H1 (cell line): ENCODE measurements at regions not wholly inside any gene's neighbourhood (a gene's known extent, or its start where the extent isn't known, plus 50 kb on each side); places are given as distances from the start of the nearest gene placed in this dataset.

Source experiments
- CTCF ChIA-PET: fragments of 300-600 bp; sonication (Branson Sonifier 250); formaldehyde crosslinking; loops from one replicate; lab custom pipeline; 2021; ENCODE audit not compliant: partially characterized antibody; lab: Charles Lee
- POLR2A ChIA-PET: fragments of 300-600 bp; sonication (Branson Sonifier 250); formaldehyde crosslinking; loops from one replicate; lab custom pipeline; 2021; ENCODE audit warnings: inconsistent platforms; ENCODE audit not compliant: partially characterized antibody; lab: Charles Lee
- DNase-seq, 2 experiments: peaks; one replicate each; pipeline versions ENCODE4 v3.0.0 to v3.0.0-alpha.2; 2010 to 2022; ENCODE audit warnings: low spot score in 2 of 2, low read depth in 1 of 2, mixed read lengths in 1 of 2
- FAIRE-seq: peaks from 2 replicates; lab custom pipeline; 2011; peaks lifted over from hg19 to GRCh38; lab: Jason Lieb, UNC
- H2AFZ ChIP-seq: 2 replicates; pipeline ENCODE4 v1.8.1; 2012; ENCODE audit warnings: low read length, inconsistent platforms
- H2AK5ac ChIP-seq: 2 replicates; pipeline ENCODE4 v1.6.1; 2013; ENCODE audit warnings: low read depth, low read length
- H2BK120ac ChIP-seq: replicated peaks from 2 replicates; pipeline ENCODE3; 2013; ENCODE audit warnings: low read depth, low read length, inconsistent platforms
- H2BK12ac ChIP-seq: 2 replicates; pipeline ENCODE4 v1.6.1; 2013; ENCODE audit warnings: low read depth, low read length
- H2BK15ac ChIP-seq: 2 replicates; pipeline ENCODE4 v1.6.1; 2013; ENCODE audit warnings: low read length
- H2BK20ac ChIP-seq: 2 replicates; pipeline ENCODE4 v1.6.1; 2013; ENCODE audit warnings: low read length
- H2BK5ac ChIP-seq: 2 replicates; pipeline ENCODE4 v1.6.1; 2013; ENCODE audit warnings: low read depth, low read length
- H3K14ac ChIP-seq: 2 replicates; pipeline ENCODE4 v1.6.1; 2013; ENCODE audit warnings: inconsistent platforms; ENCODE audit not compliant: insufficient read length
- H3K18ac ChIP-seq: 2 replicates; pipeline ENCODE4 v1.6.1; 2013; ENCODE audit warnings: low read length; ENCODE audit errors: extremely low read depth
- H3K23ac ChIP-seq: 2 replicates; pipeline ENCODE4 v1.6.1; 2013; ENCODE audit warnings: inconsistent platforms; ENCODE audit not compliant: insufficient read length
- H3K23me2 ChIP-seq: 2 replicates; pipeline ENCODE4 v1.6.1; 2013; ENCODE audit warnings: low read depth, low read length
- H3K27ac ChIP-seq: 2 replicates; pipeline ENCODE4 v1.6.1; 2011; ENCODE audit warnings: low read depth, low read length, inconsistent platforms
- H3K27me3 ChIP-seq, 4 experiments: replicated peaks in 1 of 4; 1 replicate in 1 of 4; 2 replicates in 3 of 4; pipeline versions ENCODE4 v1.6.1 to v1.8.1; 2011 to 2013; ENCODE audit warnings: low read length in 3 of 4, mild to moderate bottlenecking in 3 of 4, inconsistent platforms in 2 of 4, mixed read lengths in 2 of 4, moderate library complexity in 1 of 4; ENCODE audit not compliant: control insufficient read depth in 3 of 4, insufficient read depth in 3 of 4; ENCODE audit errors: extremely low read depth in 1 of 4
- H3K36me3 ChIP-seq, 4 experiments: 2 replicates each; pipeline versions ENCODE4 v1.6.1 to v1.8.1; 2011 to 2013; ENCODE audit warnings: mild to moderate bottlenecking in 4 of 4, low read length in 3 of 4, moderate library complexity in 2 of 4, control low read depth in 1 of 4, inconsistent platforms in 1 of 4; ENCODE audit not compliant: insufficient read depth in 4 of 4, control insufficient read depth in 2 of 4
- H3K4ac ChIP-seq: replicated peaks from 2 replicates; pipeline ENCODE3; 2013; ENCODE audit warnings: low read length, low read depth, mixed read lengths, inconsistent platforms; ENCODE audit not compliant: insufficient read length
- H3K4me1 ChIP-seq, 4 experiments: replicated peaks in 1 of 4; 1 replicate in 1 of 4; 2 replicates in 3 of 4; pipeline versions ENCODE4 v1.6.1 to v1.8.1; 2011 to 2013; ENCODE audit warnings: low read length in 3 of 4, inconsistent platforms in 2 of 4, mixed read lengths in 1 of 4; ENCODE audit not compliant: insufficient read depth in 4 of 4, control insufficient read depth in 3 of 4
- H3K4me2 ChIP-seq, 2 experiments: 2 replicates each; pipeline versions ENCODE4 v1.6.1 to v1.8.1; 2011 to 2013; ENCODE audit warnings: low read depth in 2 of 2, low read length in 2 of 2, control low read depth in 1 of 2, inconsistent platforms in 1 of 2, mild to moderate bottlenecking in 1 of 2; ENCODE audit not compliant: insufficient read depth in 1 of 2
- H3K4me3 ChIP-seq, 4 experiments: fragments of 200-600, 300-600 bp in 1 of 4; sonication (generic), shearing (Covaris generic), sonication (Bioruptor Twin) in 1 of 4; 2 replicates each; pipeline versions ENCODE4 v1.5.1 to v1.8.1; 2011 to 2016; ENCODE audit warnings: low read length in 4 of 4, low read depth in 3 of 4, control low read depth in 2 of 4, inconsistent platforms in 2 of 4, mild to moderate bottlenecking in 2 of 4, mixed read lengths in 1 of 4, moderate library complexity in 1 of 4; ENCODE audit not compliant: insufficient read depth in 2 of 4; ENCODE audit errors: extremely low read depth in 1 of 4
- H3K56ac ChIP-seq: replicated peaks from 2 replicates; pipeline ENCODE3; 2013; ENCODE audit warnings: low read depth, mild to moderate bottlenecking, mixed read lengths, low read length, inconsistent platforms; ENCODE audit not compliant: insufficient read length
- H3K79me1 ChIP-seq: 2 replicates; pipeline ENCODE4 v1.6.1; 2013; ENCODE audit warnings: low read depth, low read length, control low read depth
- H3K79me2 ChIP-seq, 2 experiments: 2 replicates each; pipeline versions ENCODE4 v1.6.1 to v1.8.1; 2012 to 2013; ENCODE audit warnings: low read length in 2 of 2, mild to moderate bottlenecking in 2 of 2, inconsistent platforms in 1 of 2; ENCODE audit not compliant: insufficient read depth in 2 of 2, control insufficient read depth in 1 of 2
- H3K9ac ChIP-seq, 4 experiments: replicated peaks in 1 of 4; 1 replicate in 1 of 4; 2 replicates in 3 of 4; pipeline versions ENCODE4 v1.6.1 to v1.8.1; 2011 to 2013; ENCODE audit warnings: low read depth in 3 of 4, low read length in 3 of 4, control low read depth in 2 of 4, mild to moderate bottlenecking in 2 of 4, moderate library complexity in 2 of 4, inconsistent platforms in 1 of 4; ENCODE audit errors: extremely low read depth in 1 of 4
- H3K9me3 ChIP-seq, 2 experiments: 2 replicates each; pipeline versions ENCODE4 v1.6.1 to v1.8.1; 2012 to 2013; ENCODE audit warnings: mild to moderate bottlenecking in 2 of 2, moderate library complexity in 2 of 2, control low read depth in 1 of 2, inconsistent platforms in 1 of 2, low read depth in 1 of 2, low read length in 1 of 2, mixed read lengths in 1 of 2; ENCODE audit not compliant: insufficient read depth in 2 of 2
- H4K20me1 ChIP-seq, 2 experiments: replicated peaks in 1 of 2; 2 replicates each; pipeline versions ENCODE3 to v1.8.1; 2011 to 2013; ENCODE audit warnings: inconsistent platforms in 2 of 2, low read length in 2 of 2, mild to moderate bottlenecking in 1 of 2; ENCODE audit not compliant: insufficient read depth in 2 of 2, control insufficient read depth in 1 of 2
- H4K5ac ChIP-seq: 2 replicates; pipeline ENCODE4 v1.6.1; 2013; ENCODE audit warnings: low read length, low read depth, mixed read lengths, inconsistent platforms; ENCODE audit not compliant: insufficient read length
- H4K8ac ChIP-seq: 2 replicates; pipeline ENCODE4 v1.8.0; 2013; ENCODE audit warnings: mild to moderate bottlenecking, moderate library complexity, low read length, inconsistent platforms; ENCODE audit not compliant: insufficient read depth; ENCODE audit errors: extremely low read depth
- H4K91ac ChIP-seq: replicated peaks from 2 replicates; pipeline ENCODE3; 2013; ENCODE audit warnings: low read length, mixed read lengths, inconsistent platforms; ENCODE audit not compliant: insufficient read length
- POLR2A ChIP-seq, 2 experiments: IDR thresholded peaks; 1 replicate in 1 of 2; 2 replicates in 1 of 2; pipeline ENCODE4 v1.6.1; 2011; ENCODE audit warnings: low read depth in 2 of 2, low read length in 2 of 2, mild to moderate bottlenecking in 2 of 2; ENCODE audit errors: control extremely low read depth in 1 of 2
- POU5F1 ChIP-seq: IDR thresholded peaks from 2 replicates; pipeline ENCODE4 v1.6.1; 2011; ENCODE audit warnings: low read depth, mild to moderate bottlenecking, low read length, moderate library complexity
- TCF12 ChIP-seq: IDR thresholded peaks from 2 replicates; pipeline ENCODE4 v1.6.1; 2011; ENCODE audit warnings: low read depth, mild to moderate bottlenecking, low read length
- TEAD4 ChIP-seq: IDR thresholded peaks from 2 replicates; pipeline ENCODE4 v1.6.1; 2012; ENCODE audit warnings: low read depth, low read length, inconsistent platforms, mixed read lengths
- WGBS, 2 experiments: shearing (Covaris generic) in 1 of 2; methylation state at CpG; one replicate each; pipeline versions ENCODE4 v1.1.6 to v1.1.7; 2013 to 2015; ENCODE audit warnings: low lambda C conversion rate in 2 of 2, mixed read lengths in 2 of 2, inconsistent platforms in 1 of 2, low coverage in 1 of 2, missing lambda C conversion rate in 1 of 2; ENCODE audit not compliant: insufficient replicate concordance in 2 of 2, insufficient coverage in 1 of 2, insufficient read length in 1 of 2; ENCODE audit errors: extremely low coverage in 1 of 2, missing lambda C conversion rate in 1 of 2; 5-methylcytosine and 5-hydroxymethylcytosine counted together

DNA sequence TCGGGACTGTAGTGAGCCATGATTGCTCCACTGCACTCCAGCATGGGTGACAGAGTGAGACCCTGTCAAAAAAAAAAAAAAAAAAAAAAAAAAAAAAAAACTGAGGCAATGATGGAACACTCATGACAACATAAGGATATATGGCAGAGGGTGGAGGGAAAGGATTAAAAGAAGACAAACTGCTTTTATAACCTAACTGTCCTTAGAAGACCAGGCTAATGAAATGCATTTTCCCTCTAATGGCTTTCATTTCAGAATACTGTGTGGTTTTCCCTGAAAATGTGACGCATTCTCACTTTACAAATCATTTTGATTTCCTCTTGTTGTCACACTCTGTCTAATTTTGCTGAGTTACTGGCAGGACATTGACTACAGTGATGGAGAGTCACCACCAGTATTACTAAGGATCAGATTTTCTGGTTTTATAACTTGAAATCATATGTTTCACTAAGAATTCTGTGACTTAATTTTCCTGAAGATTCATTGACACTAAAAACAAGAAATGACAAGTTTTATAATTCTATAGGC, 137.6 kb upstream of the SSTR1 start:
- FAIRE-seq (no peak), DNase-seq (no peak)
- H3K36me3 ChIP-seq, result no peaks in the 10 kb centered on the region
- no peak overlapping the region for H2BK15ac ChIP-seq
- no peak overlapping the region for H2AFZ ChIP-seq
- H2BK20ac ChIP-seq, result no peak overlapping the region
- H4K8ac ChIP-seq, result no peak overlapping the region
- H3K4me1 ChIP-seq, result no peaks in the 10 kb centered on the region
- no peak overlapping the region for H4K91ac ChIP-seq
- no peak overlapping the region for H3K4me2 ChIP-seq
- no peaks in the 10 kb centered on the region for H3K79me2 ChIP-seq
- POLR2A ChIA-PET, result interaction anchor here (1.5 kb wide), 1 partner anchor 12 kb away, joined by 3 read pairs; no protein-coding TSS in a partner anchor
- 86% methylated on average over 2 of the region's 2 CpGs; no CpG with 5 or more reads in 1 of the 2 experiments for WGBS, 2 experiments
- no peak overlapping the region for H3K56ac ChIP-seq
- no peak overlapping the region for H2BK12ac ChIP-seq
- no peak overlapping the region for H2BK120ac ChIP-seq
- H3K14ac ChIP-seq, result no peak overlapping the region
- H3K27me3 ChIP-seq, result no peaks in the 10 kb centered on the region
- H4K20me1 ChIP-seq, result no peaks in the 10 kb centered on the region
- H3K23me2 ChIP-seq, result no peaks in the 10 kb centered on the region
- H3K79me1 ChIP-seq, result no peaks in the 10 kb centered on the region
- no peak overlapping the region for H3K4me3 ChIP-seq
- no peak overlapping the region for H3K27ac ChIP-seq
- no peak overlapping the region for H4K5ac ChIP-seq
- H3K23ac ChIP-seq, result no peak overlapping the region
- TF ChIP-seq TCF12 (no peak), POU5F1 (no peak), POLR2A (IDR thresholded peaks at IDR 0.05; ENCODE audit: control extremely low read depth in 1 of 2, low read depth in 2 of 2, low read length in 2 of 2) (no peak), TEAD4 (no peak)
- no peak overlapping the region for H3K18ac ChIP-seq
- no peak overlapping the region for H2BK5ac ChIP-seq
- no peak overlapping the region for H3K9ac ChIP-seq
- H3K9me3 ChIP-seq, result no peaks in the 10 kb centered on the region
- no peak overlapping the region for H3K4ac ChIP-seq
- no peak overlapping the region for H2AK5ac ChIP-seq
- CTCF ChIA-PET, result no interaction called here
